Endothelial cell (in vitro differentiated cells): ENCODE measurements at regions not wholly inside any gene's neighbourhood (a gene's known extent, or its start where the extent isn't known, plus 50 kb on each side); places are given as distances from the start of the nearest gene placed in this dataset.
"Not testable (repeated sequence)": the region's sequence is repeated elsewhere in the genome, so short reads cannot be mapped to it uniquely, and the experiment has no call there.

Experiments used
- DNase-seq: peaks from one replicate; pipeline ENCODE4 v3.0.0; 2021; ENCODE audit warnings: low spot score
- H3K27ac Mint-ChIP-seq: one replicate; pipeline ENCODE4 v1.8.0; 2021; ENCODE audit warnings: mixed read lengths, inconsistent platforms; ENCODE audit not compliant: unreplicated experiment
- H3K27me3 Mint-ChIP-seq: one replicate; pipeline ENCODE4 v1.8.0; 2021; ENCODE audit warnings: mild to moderate bottlenecking, moderate library complexity, mixed read lengths, inconsistent platforms; ENCODE audit not compliant: unreplicated experiment
- H3K36me3 Mint-ChIP-seq: one replicate; pipeline ENCODE4 v1.8.0; 2021; ENCODE audit warnings: mild to moderate bottlenecking, low read depth, mixed read lengths, inconsistent platforms; ENCODE audit not compliant: unreplicated experiment
- H3K4me1 Mint-ChIP-seq: one replicate; pipeline ENCODE4 v1.8.0; 2021; ENCODE audit warnings: mild to moderate bottlenecking, mixed read lengths, inconsistent platforms; ENCODE audit not compliant: unreplicated experiment
- H3K4me3 Mint-ChIP-seq: one replicate; pipeline ENCODE4 v1.8.0; 2021; ENCODE audit warnings: mild to moderate bottlenecking, mixed read lengths, inconsistent platforms; ENCODE audit not compliant: unreplicated experiment
- H3K9me3 Mint-ChIP-seq: one replicate; pipeline ENCODE4 v1.8.0; 2021; ENCODE audit warnings: mixed read lengths, inconsistent platforms; ENCODE audit not compliant: unreplicated experiment
- TF ChIP-seq, protein P1 (sequence below): fragments of 200-600 bp; sonication (generic); IDR thresholded peaks from one replicate; pipeline ENCODE4 v1.5.0; 2021; ENCODE audit warnings: antibody characterized with exemption; ENCODE audit not compliant: unreplicated experiment

DNA sequence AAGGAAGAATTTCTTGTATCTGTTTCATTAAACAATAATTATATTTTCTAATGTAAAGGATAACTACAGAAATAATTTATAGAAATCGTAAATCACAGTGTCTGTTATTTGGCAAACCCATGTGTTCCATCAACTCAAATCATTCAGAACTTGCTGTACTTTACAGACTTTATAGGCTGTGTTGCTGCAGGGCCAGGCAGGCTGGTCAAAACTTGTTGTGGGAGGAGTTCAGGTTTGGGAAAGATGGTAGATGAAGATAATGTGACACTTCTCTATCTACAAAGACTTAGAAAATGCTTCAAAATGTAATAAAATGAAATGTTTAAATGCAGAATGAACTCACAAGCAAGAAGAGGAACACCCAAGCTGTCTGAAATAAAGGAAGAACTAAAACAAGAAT lies 183.4 kb downstream of the SEMA6D start:
- H3K4me3 Mint-ChIP-seq, result no peak overlapping the region
- no peak overlapping the region for H3K27ac Mint-ChIP-seq
- TF ChIP-seq, protein P1, sequence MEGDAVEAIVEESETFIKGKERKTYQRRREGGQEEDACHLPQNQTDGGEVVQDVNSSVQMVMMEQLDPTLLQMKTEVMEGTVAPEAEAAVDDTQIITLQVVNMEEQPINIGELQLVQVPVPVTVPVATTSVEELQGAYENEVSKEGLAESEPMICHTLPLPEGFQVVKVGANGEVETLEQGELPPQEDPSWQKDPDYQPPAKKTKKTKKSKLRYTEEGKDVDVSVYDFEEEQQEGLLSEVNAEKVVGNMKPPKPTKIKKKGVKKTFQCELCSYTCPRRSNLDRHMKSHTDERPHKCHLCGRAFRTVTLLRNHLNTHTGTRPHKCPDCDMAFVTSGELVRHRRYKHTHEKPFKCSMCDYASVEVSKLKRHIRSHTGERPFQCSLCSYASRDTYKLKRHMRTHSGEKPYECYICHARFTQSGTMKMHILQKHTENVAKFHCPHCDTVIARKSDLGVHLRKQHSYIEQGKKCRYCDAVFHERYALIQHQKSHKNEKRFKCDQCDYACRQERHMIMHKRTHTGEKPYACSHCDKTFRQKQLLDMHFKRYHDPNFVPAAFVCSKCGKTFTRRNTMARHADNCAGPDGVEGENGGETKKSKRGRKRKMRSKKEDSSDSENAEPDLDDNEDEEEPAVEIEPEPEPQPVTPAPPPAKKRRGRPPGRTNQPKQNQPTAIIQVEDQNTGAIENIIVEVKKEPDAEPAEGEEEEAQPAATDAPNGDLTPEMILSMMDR, result no peak
- no peaks in the 10 kb centered on the region for H3K4me1 Mint-ChIP-seq
- no peaks in the 10 kb centered on the region for H3K27me3 Mint-ChIP-seq
- no peak for DNase-seq
- peaks cover 6% of the 10 kb centered on the region for H3K9me3 Mint-ChIP-seq
- H3K36me3 Mint-ChIP-seq, result no peaks in the 10 kb centered on the region

GRCh38 chr15:47903368-47903767 lies 186.1 kb downstream of the SEMA6D start:
- TF ChIP-seq, protein P1, result no peak
- H3K9me3 Mint-ChIP-seq, result peaks cover 6% of the 10 kb centered on the region
- no peaks in the 10 kb centered on the region for H3K36me3 Mint-ChIP-seq
- H3K27ac Mint-ChIP-seq, result no peak overlapping the region
- no peaks in the 10 kb centered on the region for H3K27me3 Mint-ChIP-seq
- no peaks in the 10 kb centered on the region for H3K4me1 Mint-ChIP-seq
- no peak for DNase-seq
- H3K4me3 Mint-ChIP-seq, result no peak overlapping the region

DNA sequence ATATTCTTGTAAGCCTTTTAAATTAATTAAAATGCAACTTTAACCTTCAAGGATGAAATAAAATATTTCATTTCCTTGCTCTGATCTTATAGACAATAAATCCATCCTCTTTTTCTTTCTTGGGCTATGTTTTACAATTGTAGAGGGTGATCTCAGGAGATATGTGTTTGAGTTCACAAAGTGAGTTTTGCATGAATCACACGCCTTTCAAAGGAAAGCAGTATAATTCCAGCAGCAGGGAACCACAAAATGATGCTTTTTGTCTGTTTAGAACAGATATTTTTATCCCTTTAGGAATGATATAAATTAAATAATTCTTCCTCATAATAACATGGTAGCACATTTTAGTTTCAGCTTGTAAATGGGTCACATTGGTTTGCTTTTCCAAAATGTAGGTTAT lies 191.2 kb downstream of the SEMA6D start:
- peaks cover 6% of the 10 kb centered on the region for H3K9me3 Mint-ChIP-seq
- H3K27ac Mint-ChIP-seq, result no peak overlapping the region
- TF ChIP-seq, protein P1, result no peak
- no peaks in the 10 kb centered on the region for H3K36me3 Mint-ChIP-seq
- no peak for DNase-seq
- no peak overlapping the region for H3K4me3 Mint-ChIP-seq
- no peaks in the 10 kb centered on the region for H3K27me3 Mint-ChIP-seq
- H3K4me1 Mint-ChIP-seq, result no peaks in the 10 kb centered on the region

GRCh38 chr15:47908950-47909670 lies 191.8 kb downstream of the SEMA6D start:
- Mint-ChIP-seq H3K27ac (no peak overlapping the region), H3K27me3 (no peaks in the 10 kb centered on the region), H3K9me3 (no peaks in the 10 kb centered on the region), H3K4me1 (no peaks in the 10 kb centered on the region), H3K36me3 (no peaks in the 10 kb centered on the region), H3K4me3 (no peak overlapping the region)
- TF ChIP-seq, protein P1, result no peak
- DNase-seq, result no peak

DNA sequence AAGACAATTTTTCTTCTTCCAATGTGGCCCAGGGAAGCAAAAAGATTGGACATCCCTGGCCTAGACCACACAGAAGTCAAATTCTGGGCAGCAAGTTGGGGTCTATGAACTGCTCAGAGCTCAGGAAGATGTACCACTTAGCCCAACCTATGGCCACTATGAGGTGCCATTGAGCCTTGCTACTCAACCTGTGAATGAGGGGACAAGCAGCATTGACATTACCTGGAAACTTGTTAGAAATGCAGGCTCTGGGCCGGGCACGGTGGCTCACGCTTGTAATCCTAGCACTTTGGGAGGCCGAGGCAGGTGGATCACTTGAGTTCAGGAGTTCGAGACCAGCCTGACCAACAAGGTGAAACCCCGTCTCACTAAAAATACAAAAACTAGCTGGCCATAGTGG lies 195.6 kb downstream of the SEMA6D start:
- not testable (repeated sequence) for DNase-seq, H3K4me3 Mint-ChIP-seq, H3K4me1 Mint-ChIP-seq, H3K27ac Mint-ChIP-seq, H3K27me3 Mint-ChIP-seq, H3K9me3 Mint-ChIP-seq, H3K36me3 Mint-ChIP-seq
